ENCODE measurements at regions not wholly inside any gene's neighbourhood (a gene's known extent, or its start where the extent isn't known, plus 50 kb on each side); places are given as distances from the start of the nearest gene placed in this dataset.

DNA sequence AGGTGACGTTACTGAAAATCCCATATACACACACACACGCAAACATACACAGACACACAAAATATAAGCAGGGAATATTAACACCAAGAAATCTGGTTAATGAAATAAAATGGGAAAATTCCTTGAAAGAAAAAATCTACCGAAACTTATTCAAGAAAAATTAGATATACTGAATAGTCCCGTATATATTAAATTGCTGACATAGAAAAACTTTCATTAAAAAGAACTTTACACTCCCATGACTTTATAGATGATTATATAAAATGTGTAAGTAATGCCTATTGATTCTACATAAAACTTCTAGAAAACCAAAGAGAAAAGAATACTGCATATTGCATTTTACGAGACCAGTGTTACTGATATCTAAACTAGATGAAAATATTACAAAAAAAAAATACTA, 803.2 kb downstream of the SLC16A7 start:
- no peaks in the 10 kb centered on the region for H3K36me3 ChIP-seq (replicated peaks; ENCODE audit: low read depth, low read length)
- H2AFZ ChIP-seq (ENCODE audit: low read depth, low read length) = no peak overlapping the region
- H4K20me1 ChIP-seq (ENCODE audit: insufficient read depth, low read length) = no peaks in the 10 kb centered on the region
- no peak overlapping the region for H3K4me2 ChIP-seq (ENCODE audit: low read length)
- no peaks in the 10 kb centered on the region for H3K4me1 ChIP-seq (ENCODE audit: low read length)
- no peak overlapping the region for H3K9ac ChIP-seq (ENCODE audit: low read length)
- no peaks in the 10 kb centered on the region for H3K9me3 ChIP-seq (ENCODE audit: insufficient read depth, low read length)
- H3K79me2 ChIP-seq (ENCODE audit: low read length) = no peaks in the 10 kb centered on the region
- TF ChIP-seq, protein P1, sequence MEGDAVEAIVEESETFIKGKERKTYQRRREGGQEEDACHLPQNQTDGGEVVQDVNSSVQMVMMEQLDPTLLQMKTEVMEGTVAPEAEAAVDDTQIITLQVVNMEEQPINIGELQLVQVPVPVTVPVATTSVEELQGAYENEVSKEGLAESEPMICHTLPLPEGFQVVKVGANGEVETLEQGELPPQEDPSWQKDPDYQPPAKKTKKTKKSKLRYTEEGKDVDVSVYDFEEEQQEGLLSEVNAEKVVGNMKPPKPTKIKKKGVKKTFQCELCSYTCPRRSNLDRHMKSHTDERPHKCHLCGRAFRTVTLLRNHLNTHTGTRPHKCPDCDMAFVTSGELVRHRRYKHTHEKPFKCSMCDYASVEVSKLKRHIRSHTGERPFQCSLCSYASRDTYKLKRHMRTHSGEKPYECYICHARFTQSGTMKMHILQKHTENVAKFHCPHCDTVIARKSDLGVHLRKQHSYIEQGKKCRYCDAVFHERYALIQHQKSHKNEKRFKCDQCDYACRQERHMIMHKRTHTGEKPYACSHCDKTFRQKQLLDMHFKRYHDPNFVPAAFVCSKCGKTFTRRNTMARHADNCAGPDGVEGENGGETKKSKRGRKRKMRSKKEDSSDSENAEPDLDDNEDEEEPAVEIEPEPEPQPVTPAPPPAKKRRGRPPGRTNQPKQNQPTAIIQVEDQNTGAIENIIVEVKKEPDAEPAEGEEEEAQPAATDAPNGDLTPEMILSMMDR (IDR thresholded peaks at IDR 0.05; ENCODE audit: low read depth, low read length) = no peak
- TF ChIP-seq EZH2phosphoT487 (IDR thresholded peaks at IDR 0.05; ENCODE audit: low read depth) = no peak
- H3K4me3 ChIP-seq (ENCODE audit: low read length) = no peak overlapping the region
- H3K27me3 ChIP-seq (ENCODE audit: low read depth, low read length) = no peaks in the 10 kb centered on the region
- no peak overlapping the region for H3K27ac ChIP-seq (ENCODE audit: low read length)

DNA sequence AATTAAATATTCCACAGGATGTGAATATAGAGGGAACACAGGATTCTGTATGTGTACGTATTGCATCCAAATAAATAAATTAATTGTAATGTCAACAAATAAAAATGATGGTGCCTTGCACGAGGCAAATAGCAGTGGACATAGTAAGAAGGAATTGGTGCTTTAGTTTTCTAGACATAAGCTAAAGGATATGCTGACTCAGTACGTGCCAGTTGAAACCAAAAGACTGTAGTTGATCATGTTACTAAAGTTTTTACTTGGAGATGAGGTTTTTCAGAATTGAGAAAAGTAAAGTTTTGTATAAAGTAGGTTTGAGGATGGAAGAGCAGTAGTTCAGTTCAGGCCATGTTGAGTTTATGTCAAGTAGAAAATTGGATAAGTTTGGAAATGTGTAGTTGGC, 807.2 kb downstream of the SLC16A7 start:
- 0 out of 2 replicates have a peak, but pooled peaks cover 3% of the 10 kb centered on the region for H3K4me1 ChIP-seq (ENCODE audit: low read length)
- no peaks in the 10 kb centered on the region for H3K79me2 ChIP-seq (ENCODE audit: low read length)
- H3K27me3 ChIP-seq (ENCODE audit: low read depth, low read length) = no peaks in the 10 kb centered on the region
- no peak overlapping the region for H3K4me3 ChIP-seq (ENCODE audit: low read length)
- H2AFZ ChIP-seq (ENCODE audit: low read depth, low read length) = no peak overlapping the region
- H3K27ac ChIP-seq (ENCODE audit: low read length) = no peak overlapping the region
- H4K20me1 ChIP-seq (ENCODE audit: insufficient read depth, low read length) = no peaks in the 10 kb centered on the region
- no peaks in the 10 kb centered on the region for H3K36me3 ChIP-seq (replicated peaks; ENCODE audit: low read depth, low read length)
- no peak overlapping the region for H3K4me2 ChIP-seq (ENCODE audit: low read length)
- no peaks in the 10 kb centered on the region for H3K9me3 ChIP-seq (ENCODE audit: insufficient read depth, low read length)
- TF ChIP-seq, protein P1 (IDR thresholded peaks at IDR 0.05; ENCODE audit: low read depth, low read length) = no peak
- no peak for TF ChIP-seq EZH2phosphoT487 (IDR thresholded peaks at IDR 0.05; ENCODE audit: low read depth)
- no peak overlapping the region for H3K9ac ChIP-seq (ENCODE audit: low read length)

DNA sequence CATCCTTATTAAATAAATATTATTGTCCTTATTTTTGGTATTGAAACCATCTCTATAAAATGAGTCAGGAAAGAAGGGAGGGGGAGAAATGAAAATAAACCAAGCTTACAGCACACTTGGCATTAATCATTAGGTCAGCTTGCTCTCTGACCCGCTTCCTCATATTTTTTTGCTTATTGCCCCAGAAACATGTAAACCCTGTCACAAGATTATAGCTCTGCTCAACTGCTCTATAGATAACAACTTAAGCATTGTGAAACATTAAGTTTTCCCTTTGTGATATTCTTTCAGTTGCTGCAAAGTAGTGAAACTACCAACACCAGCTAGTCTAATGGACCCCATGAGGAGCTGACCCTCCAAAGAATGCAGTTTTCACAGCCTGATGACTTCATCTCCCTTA, 819.5 kb downstream of the SLC16A7 start:
- no peaks in the 10 kb centered on the region for H4K20me1 ChIP-seq (ENCODE audit: insufficient read depth, low read length)
- no peaks in the 10 kb centered on the region for H3K79me2 ChIP-seq (ENCODE audit: low read length)
- no peak overlapping the region for H3K9ac ChIP-seq (ENCODE audit: low read length)
- H3K4me2 ChIP-seq (ENCODE audit: low read length) = no peak overlapping the region
- H3K36me3 ChIP-seq (replicated peaks; ENCODE audit: low read depth, low read length) = no peaks in the 10 kb centered on the region
- H2AFZ ChIP-seq (ENCODE audit: low read depth, low read length) = no peak overlapping the region
- H3K4me1 ChIP-seq (ENCODE audit: low read length) = no peaks in the 10 kb centered on the region
- H3K4me3 ChIP-seq (ENCODE audit: low read length) = no peak overlapping the region
- no peak overlapping the region for H3K27ac ChIP-seq (ENCODE audit: low read length)
- H3K27me3 ChIP-seq (ENCODE audit: low read depth, low read length) = no peaks in the 10 kb centered on the region
- TF ChIP-seq, protein P1 (IDR thresholded peaks at IDR 0.05; ENCODE audit: low read depth, low read length) = no peak
- no peak for TF ChIP-seq EZH2phosphoT487 (IDR thresholded peaks at IDR 0.05; ENCODE audit: low read depth)
- H3K9me3 ChIP-seq (ENCODE audit: insufficient read depth, low read length) = peaks cover 10% of the 10 kb centered on the region; the same call in 1 of the 2 replicates

DNA sequence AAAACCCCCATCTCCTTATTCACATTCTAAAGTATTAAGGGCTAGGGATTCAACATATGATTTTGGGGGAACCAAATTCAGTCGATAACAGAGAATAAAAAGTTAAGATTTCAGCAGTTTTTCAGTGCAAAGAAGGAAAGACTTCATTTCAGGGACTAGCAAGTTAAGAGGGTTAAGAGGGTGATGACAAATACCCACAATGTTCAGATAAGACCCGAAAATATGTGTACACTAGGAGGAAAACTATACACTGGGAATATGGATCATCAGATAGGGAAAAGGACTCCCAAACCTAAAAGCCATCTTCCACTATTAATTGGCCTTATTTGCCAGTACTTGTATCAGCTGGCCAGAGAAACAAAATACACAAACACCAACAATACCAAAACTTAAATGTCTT, 824.2 kb downstream of the SLC16A7 start:
- H3K36me3 ChIP-seq (replicated peaks; ENCODE audit: low read depth, low read length) = no peaks in the 10 kb centered on the region
- no peaks in the 10 kb centered on the region for H3K27me3 ChIP-seq (ENCODE audit: low read depth, low read length)
- H3K9ac ChIP-seq (ENCODE audit: low read length) = no peak overlapping the region
- H3K9me3 ChIP-seq (ENCODE audit: insufficient read depth, low read length) = peaks cover 10% of the 10 kb centered on the region; the same call in 1 of the 2 replicates
- no peaks in the 10 kb centered on the region for H3K4me1 ChIP-seq (ENCODE audit: low read length)
- H2AFZ ChIP-seq (ENCODE audit: low read depth, low read length) = no peak overlapping the region
- H3K27ac ChIP-seq (ENCODE audit: low read length) = no peak overlapping the region
- H3K79me2 ChIP-seq (ENCODE audit: low read length) = no peaks in the 10 kb centered on the region
- H3K4me3 ChIP-seq (ENCODE audit: low read length) = no peak overlapping the region
- TF ChIP-seq, protein P1 (IDR thresholded peaks at IDR 0.05; ENCODE audit: low read depth, low read length) = no peak
- H4K20me1 ChIP-seq (ENCODE audit: insufficient read depth, low read length) = no peaks in the 10 kb centered on the region
- H3K4me2 ChIP-seq (ENCODE audit: low read length) = no peak overlapping the region

Measured in OCI-LY3 (cell line).